Mammary epithelial cell (primary cell): ENCODE measurements at regions not wholly inside any gene's neighbourhood (a gene's known extent, or its start where the extent isn't known, plus 50 kb on each side); places are given as distances from the start of the nearest gene placed in this dataset.

Source experiments
- CTCF ChIP-seq, 2 donors: IDR thresholded peaks in 1 of 2; conservative IDR thresholded peaks in 1 of 2; 2 replicates each; pipeline ENCODE4 v1.5.1; 2011 to 2012; ENCODE audit warnings: inconsistent platforms in 2 of 2, low read length in 2 of 2, mild to moderate bottlenecking in 2 of 2, control low read depth in 1 of 2, low read depth in 1 of 2; ENCODE audit not compliant: insufficient read depth in 1 of 2; ENCODE audit errors: extremely low read depth in 1 of 2
- EZH2 ChIP-seq: IDR thresholded peaks from 2 replicates; pipeline ENCODE4 v1.6.1; 2012; ENCODE audit warnings: low read length, inconsistent platforms, borderline replicate concordance

- no peak for TF ChIP-seq CTCF (conservative IDR thresholded peaks at IDR 0.05 in 1 of 2, IDR thresholded peaks at IDR 0.05 in 1 of 2; ENCODE audit: extremely low read depth in 1 of 2, insufficient read depth in 1 of 2, low read depth in 1 of 2, low read length in 2 of 2)
- no peak for TF ChIP-seq EZH2
Measured at GRCh38 chr5:124536333-124536732, 210.1 kb downstream of the ZNF608 start.
